ENCODE measurements at regions not wholly inside any gene's neighbourhood (a gene's known extent, or its start where the extent isn't known, plus 50 kb on each side); places are given as distances from the start of the nearest gene placed in this dataset.

DNA sequence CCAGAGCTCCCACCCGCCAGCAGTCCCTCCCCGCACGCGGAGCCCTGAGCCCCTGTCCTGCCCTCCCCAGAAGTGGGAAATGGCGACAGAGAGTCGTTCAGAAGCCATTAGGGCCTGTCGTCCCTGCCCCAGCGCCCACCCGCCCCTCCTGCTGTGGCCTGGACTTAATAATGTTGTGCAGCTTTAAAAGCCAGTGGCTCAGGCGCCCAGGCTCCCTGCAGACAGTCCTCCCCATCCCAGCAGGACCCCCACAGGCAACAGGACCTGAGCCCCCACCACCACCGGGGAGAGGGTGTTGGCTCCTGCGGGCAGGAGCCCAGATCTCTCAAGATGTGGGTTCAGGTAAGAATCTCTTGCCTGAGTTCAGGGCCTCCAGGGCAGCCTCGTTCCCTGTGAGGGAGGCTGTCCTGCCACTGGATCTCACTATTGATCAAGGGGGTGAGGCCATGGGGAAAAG, 125.3 kb upstream of the RUNX3 start:
- in situ Hi-C loops (cut with MboI; ENCODE audit: low sequenced_read_pairs) (no loop called here), intact Hi-C loops (cut with micrococcal nuclease) (no loop called here), dilution Hi-C loops (cut with HindIII; ENCODE audit: low sequenced_read_pairs, unreplicated experiment) (no loop called here)
- H3K23ac ChIP-seq (ENCODE audit: low read depth, low read length), result no peak overlapping the region
- no peaks in the 10 kb centered on the region for H3K79me1 ChIP-seq (ENCODE audit: low read depth in 1 of 2, low read length in 2 of 2)
- ChIA-PET CTCF (interaction anchor here (0.6 kb wide), 1 partner anchor 80 kb away, joined by 3 read pairs; no protein-coding TSS in a partner anchor), POLR2A (ENCODE audit: unreplicated experiment) (no interaction called here)
- no peaks in the 10 kb centered on the region for H3K9me3 ChIP-seq (ENCODE audit: control insufficient read depth, insufficient read depth, low read length)
- no peak overlapping the region for H3K4me3 ChIP-seq (ENCODE audit: insufficient read depth, low read depth, low read length)
- H2BK15ac ChIP-seq (ENCODE audit: low read depth, low read length), result no peak overlapping the region
- H2BK5ac ChIP-seq (ENCODE audit: low read depth, low read length, poor library complexity, severe bottlenecking), result no peak overlapping the region
- no peaks in the 10 kb centered on the region for H3K4me1 ChIP-seq (ENCODE audit: control insufficient read depth, insufficient read depth, low read length)
- no peaks in the 10 kb centered on the region; the same call in 1 of the 2 replicates for H3K9me1 ChIP-seq (ENCODE audit: insufficient read depth, low read length)
- H3K56ac ChIP-seq (ENCODE audit: extremely low read depth, insufficient read depth, low read length), result no peak overlapping the region
- no peak overlapping the region for H2BK20ac ChIP-seq (ENCODE audit: low read depth, low read length)
- H3K27ac ChIP-seq (ENCODE audit: insufficient read depth, low read length), result no peak overlapping the region
- H2AK9ac ChIP-seq (replicated peaks; ENCODE audit: low read depth, low read length, poor library complexity), result no peak overlapping the region
- no peak overlapping the region for H3K9ac ChIP-seq (ENCODE audit: low read depth, low read length)
- no peak overlapping the region for H3K18ac ChIP-seq (ENCODE audit: low read depth, low read length)
- ATAC-seq (ENCODE audit: low read depth), result no peak
- H4K5ac ChIP-seq (ENCODE audit: low read depth, low read length), result no peak overlapping the region
- peaks cover 71% of the 10 kb centered on the region for H3K27me3 ChIP-seq (ENCODE audit: control insufficient read depth, insufficient read depth, low read length)
- no peak overlapping the region for H3K4me2 ChIP-seq (ENCODE audit: low read depth, low read length)
- H3K36me3 ChIP-seq (ENCODE audit: control insufficient read depth, insufficient read depth, low read length), result no peaks in the 10 kb centered on the region
- H4K8ac ChIP-seq (ENCODE audit: low read depth in 2 of 2, low read length in 2 of 2), result no peak overlapping the region
- TF ChIP-seq BHLHE40 (IDR thresholded peaks at IDR 0.05; ENCODE audit: low read depth, low read length) (no peak), MAZ (IDR thresholded peaks at IDR 0.05; ENCODE audit: borderline replicate concordance, low read depth, low read length) (no peak), RFX5 (IDR thresholded peaks at IDR 0.05; ENCODE audit: low read depth, low read length) (no peak), MAFK (IDR thresholded peaks at IDR 0.05; ENCODE audit: low read depth, low read length) (no peak)
- TF ChIP-seq, protein P1, sequence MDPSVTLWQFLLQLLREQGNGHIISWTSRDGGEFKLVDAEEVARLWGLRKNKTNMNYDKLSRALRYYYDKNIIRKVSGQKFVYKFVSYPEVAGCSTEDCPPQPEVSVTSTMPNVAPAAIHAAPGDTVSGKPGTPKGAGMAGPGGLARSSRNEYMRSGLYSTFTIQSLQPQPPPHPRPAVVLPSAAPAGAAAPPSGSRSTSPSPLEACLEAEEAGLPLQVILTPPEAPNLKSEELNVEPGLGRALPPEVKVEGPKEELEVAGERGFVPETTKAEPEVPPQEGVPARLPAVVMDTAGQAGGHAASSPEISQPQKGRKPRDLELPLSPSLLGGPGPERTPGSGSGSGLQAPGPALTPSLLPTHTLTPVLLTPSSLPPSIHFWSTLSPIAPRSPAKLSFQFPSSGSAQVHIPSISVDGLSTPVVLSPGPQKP (IDR thresholded peaks at IDR 0.05; ENCODE audit: borderline replicate concordance, low read depth, low read length), result no peak
- no peak overlapping the region for H2BK120ac ChIP-seq (ENCODE audit: low read depth, low read length)
- DNase-seq, result no peak
- H4K20me1 ChIP-seq (ENCODE audit: insufficient read depth, low read length), result no peaks in the 10 kb centered on the region
- no peak overlapping the region for H4K91ac ChIP-seq (ENCODE audit: insufficient read depth, low read depth, low read length)
- WGBS, 2 experiments (ENCODE audit: extremely low coverage in 2 of 2, insufficient read length in 1 of 2), result no CpG with 5 or more reads among the region's 13 CpGs
- H2AK5ac ChIP-seq (ENCODE audit: low read depth, low read length), result no peak overlapping the region
- H3K14ac ChIP-seq (replicated peaks; ENCODE audit: low read depth, low read length), result no peak overlapping the region
- H2AFZ ChIP-seq (replicated peaks; ENCODE audit: low read length, poor library complexity), result no peak overlapping the region
- no TSS peak for BruUV-seq (replicated peaks)
- no peak overlapping the region for H3K4ac ChIP-seq (ENCODE audit: low read depth, low read length)

Data from IMR-90 (cell line).